Activated naive CD4-positive, alpha-beta T cell treated with anti-CD3 and anti-CD28 coated beads, Interleukin-2, amount 50 U/mL, for 24 hours (primary cell): ENCODE measurements at regions not wholly inside any gene's neighbourhood (a gene's known extent, or its start where the extent isn't known, plus 50 kb on each side); places are given as distances from the start of the nearest gene placed in this dataset.

Experiments
- H3K27ac Mint-ChIP-seq: one replicate; pipeline ENCODE4 v1.8.0; 2021; ENCODE audit warnings: mild to moderate bottlenecking, mixed read lengths
- H3K27me3 Mint-ChIP-seq: one replicate; pipeline ENCODE4 v1.8.0; 2021; ENCODE audit warnings: mixed read lengths
- H3K36me3 Mint-ChIP-seq: one replicate; pipeline ENCODE4 v1.8.0; 2021; ENCODE audit warnings: mixed read lengths
- H3K4me1 Mint-ChIP-seq: one replicate; pipeline ENCODE4 v1.8.0; 2021; ENCODE audit warnings: mixed read lengths
- H3K4me3 Mint-ChIP-seq: one replicate; pipeline ENCODE4 v1.8.0; 2021; ENCODE audit warnings: mild to moderate bottlenecking, mixed read lengths
- H3K9me3 Mint-ChIP-seq: one replicate; pipeline ENCODE4 v1.8.0; 2021; ENCODE audit warnings: mixed read lengths

GRCh38 chr18:79628416-79629248 lies 51.0 kb upstream of the CTDP1 start:
- no peak overlapping the region for H3K4me3 Mint-ChIP-seq
- no peak overlapping the region for H3K27ac Mint-ChIP-seq

GRCh38 chr18:79629249-79629558 lies 50.4 kb upstream of the CTDP1 start:
- peaks cover 7% of the 10 kb centered on the region for H3K4me1 Mint-ChIP-seq
- H3K36me3 Mint-ChIP-seq = no peaks in the 10 kb centered on the region
- H3K4me3 Mint-ChIP-seq = no peak overlapping the region
- H3K9me3 Mint-ChIP-seq = no peaks in the 10 kb centered on the region
- H3K27me3 Mint-ChIP-seq = peaks cover 3% of the 10 kb centered on the region
- H3K27ac Mint-ChIP-seq = no peak overlapping the region

More at GRCh38 chr18:79628416-79629248, 51.0 kb upstream of the CTDP1 start:
- H3K27me3 Mint-ChIP-seq = peaks cover 5% of the 10 kb centered on the region
- H3K9me3 Mint-ChIP-seq = no peaks in the 10 kb centered on the region
- peaks cover 7% of the 10 kb centered on the region for H3K4me1 Mint-ChIP-seq
- no peaks in the 10 kb centered on the region for H3K36me3 Mint-ChIP-seq

- H3K9me3 Mint-ChIP-seq = no peaks in the 10 kb centered on the region
- no peaks in the 10 kb centered on the region for H3K27me3 Mint-ChIP-seq
- H3K4me1 Mint-ChIP-seq = peaks cover 3% of the 10 kb centered on the region
- no peak overlapping the region for H3K27ac Mint-ChIP-seq
- H3K36me3 Mint-ChIP-seq = no peaks in the 10 kb centered on the region
- H3K4me3 Mint-ChIP-seq = no peak overlapping the region
Measured at GRCh38 chr18:79629606-79630005, 50.0 kb upstream of the CTDP1 start.
